Endothelial cell of umbilical vein (primary cell): ENCODE measurements at regions not wholly inside any gene's neighbourhood (a gene's known extent, or its start where the extent isn't known, plus 50 kb on each side); places are given as distances from the start of the nearest gene placed in this dataset.

ENCODE experiments used
- EZH2 ChIP-seq: IDR thresholded peaks from 2 replicates; pipeline ENCODE4 v1.6.1; 2012; ENCODE audit warnings: borderline replicate concordance, low read depth, mild to moderate bottlenecking, moderate library complexity, low read length, inconsistent platforms; ENCODE audit not compliant: severe bottlenecking
- GATA2 ChIP-seq: IDR thresholded peaks from 2 replicates; pipeline ENCODE4 v1.7.0; 2011; ENCODE audit warnings: low read depth, mild to moderate bottlenecking, moderate library complexity, mixed read lengths, low read length; ENCODE audit not compliant: insufficient read length, insufficient read depth
- JUN ChIP-seq: IDR thresholded peaks from 2 replicates; pipeline ENCODE4 v1.6.1; 2011; ENCODE audit warnings: borderline replicate concordance, low read depth; ENCODE audit not compliant: insufficient read length, insufficient read depth
- MYC ChIP-seq: IDR thresholded peaks from one replicate; pipeline ENCODE4 v1.6.1; 2011; ENCODE audit warnings: mild to moderate bottlenecking, low read depth, low read length
- POLR2A ChIP-seq: IDR thresholded peaks from 2 replicates; pipeline ENCODE4 v1.6.1; 2012; ENCODE audit warnings: low read depth, mild to moderate bottlenecking, control low read depth, low read length
- TF ChIP-seq, protein P1 (sequence below), 2 donors: IDR thresholded peaks; 1 replicate in 1 of 2; 2 replicates in 1 of 2; pipeline ENCODE4 v1.5.1; 2011; ENCODE audit warnings: low read length in 2 of 2, mild to moderate bottlenecking in 2 of 2, moderate library complexity in 2 of 2, control low read depth in 1 of 2, inconsistent platforms in 1 of 2, low read depth in 1 of 2; ENCODE audit not compliant: insufficient read depth in 1 of 2; ENCODE audit errors: extremely low read depth in 1 of 2
- TF ChIP-seq, protein P2 (sequence below): IDR thresholded peaks from 2 replicates; pipeline ENCODE4 v1.6.1; 2011; ENCODE audit not compliant: insufficient read depth, insufficient read length

DNA sequence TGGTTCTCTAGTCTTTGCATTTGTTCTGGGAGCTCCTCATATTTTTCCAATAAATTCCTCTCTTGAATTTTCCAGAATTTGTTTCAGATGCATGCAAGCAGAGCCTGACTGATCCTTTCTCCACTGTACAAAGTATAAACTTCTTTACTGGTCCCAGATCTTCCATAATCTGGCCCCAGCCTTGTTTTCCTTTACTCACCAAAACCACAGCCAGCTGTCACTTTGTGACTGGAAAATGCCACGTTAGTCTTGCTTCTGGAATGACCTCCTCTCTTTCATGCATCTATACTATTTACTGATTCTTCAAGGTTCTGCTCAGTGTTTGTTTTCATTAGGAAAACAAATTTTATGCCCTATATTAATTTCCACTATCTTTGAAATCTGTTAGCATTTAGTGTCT, 60.4 kb upstream of the SPPL2A start:
- TF ChIP-seq EZH2 (no peak), MYC (no peak), POLR2A (no peak), JUN (no peak), GATA2 (no peak)
- TF ChIP-seq, protein P1, sequence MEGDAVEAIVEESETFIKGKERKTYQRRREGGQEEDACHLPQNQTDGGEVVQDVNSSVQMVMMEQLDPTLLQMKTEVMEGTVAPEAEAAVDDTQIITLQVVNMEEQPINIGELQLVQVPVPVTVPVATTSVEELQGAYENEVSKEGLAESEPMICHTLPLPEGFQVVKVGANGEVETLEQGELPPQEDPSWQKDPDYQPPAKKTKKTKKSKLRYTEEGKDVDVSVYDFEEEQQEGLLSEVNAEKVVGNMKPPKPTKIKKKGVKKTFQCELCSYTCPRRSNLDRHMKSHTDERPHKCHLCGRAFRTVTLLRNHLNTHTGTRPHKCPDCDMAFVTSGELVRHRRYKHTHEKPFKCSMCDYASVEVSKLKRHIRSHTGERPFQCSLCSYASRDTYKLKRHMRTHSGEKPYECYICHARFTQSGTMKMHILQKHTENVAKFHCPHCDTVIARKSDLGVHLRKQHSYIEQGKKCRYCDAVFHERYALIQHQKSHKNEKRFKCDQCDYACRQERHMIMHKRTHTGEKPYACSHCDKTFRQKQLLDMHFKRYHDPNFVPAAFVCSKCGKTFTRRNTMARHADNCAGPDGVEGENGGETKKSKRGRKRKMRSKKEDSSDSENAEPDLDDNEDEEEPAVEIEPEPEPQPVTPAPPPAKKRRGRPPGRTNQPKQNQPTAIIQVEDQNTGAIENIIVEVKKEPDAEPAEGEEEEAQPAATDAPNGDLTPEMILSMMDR (IDR thresholded peaks at IDR 0.05; ENCODE audit: extremely low read depth in 1 of 2, insufficient read depth in 1 of 2, low read depth in 1 of 2, low read length in 2 of 2): no peak
- TF ChIP-seq, protein P2, sequence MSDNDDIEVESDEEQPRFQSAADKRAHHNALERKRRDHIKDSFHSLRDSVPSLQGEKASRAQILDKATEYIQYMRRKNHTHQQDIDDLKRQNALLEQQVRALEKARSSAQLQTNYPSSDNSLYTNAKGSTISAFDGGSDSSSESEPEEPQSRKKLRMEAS: no peak
